BE2C (cell line): ENCODE measurements at regions not wholly inside any gene's neighbourhood (a gene's known extent, or its start where the extent isn't known, plus 50 kb on each side); places are given as distances from the start of the nearest gene placed in this dataset.

ENCODE experiments used
- DNase-seq: peaks from one replicate; pipeline ENCODE4 v3.0.0-alpha.2; 2020
- H3K27me3 ChIP-seq: fragments of 250-450 bp; sonication (Bioruptor Pico); 2 replicates; pipeline ENCODE4 v1.5.1; 2020; ENCODE audit warnings: mild to moderate bottlenecking
- H3K36me3 ChIP-seq: fragments of 250-450 bp; sonication (Bioruptor Pico); 2 replicates; pipeline ENCODE4 v1.5.1; 2020; ENCODE audit warnings: mild to moderate bottlenecking
- H3K4me1 ChIP-seq: fragments of 250-450 bp; sonication (Bioruptor Pico); 2 replicates; pipeline ENCODE4 v1.5.1; 2020
- H3K4me3 ChIP-seq: 2 replicates; pipeline ENCODE4 v1.5.1; 2011; ENCODE audit warnings: low read depth, low read length
- H3K9me3 ChIP-seq: fragments of 250-450 bp; sonication (Bioruptor Pico); 2 replicates; pipeline ENCODE4 v1.5.1; 2020
- TF ChIP-seq, protein P1 (sequence below): IDR thresholded peaks from 2 replicates; pipeline ENCODE4 v1.5.1; 2012; ENCODE audit warnings: mild to moderate bottlenecking, low read depth, low read length

DNA sequence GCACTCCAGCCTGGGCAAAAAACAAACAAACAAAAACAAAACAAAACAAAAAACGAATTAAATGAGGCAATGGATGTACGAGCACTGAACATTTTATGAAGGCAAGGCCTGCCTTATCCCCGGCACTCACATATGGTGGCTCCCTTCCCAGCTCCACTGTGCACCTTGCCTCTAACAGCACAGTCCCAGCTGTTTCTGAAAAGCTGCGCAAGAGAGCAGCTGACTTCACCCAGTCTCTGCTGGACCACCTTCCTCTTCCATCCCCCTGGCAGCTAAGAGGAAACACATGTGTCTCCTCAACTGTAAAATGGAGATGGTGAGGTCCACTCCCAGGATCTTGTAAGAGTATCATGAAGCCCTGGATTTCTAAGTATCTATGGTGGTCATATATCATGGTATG, 100.7 kb downstream of the KLF4 start:
- Histone ChIP-seq H3K36me3 (no peaks in the 10 kb centered on the region), H3K9me3 (no peaks in the 10 kb centered on the region), H3K27me3 (no peaks in the 10 kb centered on the region), H3K4me3 (no peak overlapping the region), H3K4me1 (no peaks in the 10 kb centered on the region)
- TF ChIP-seq, protein P1, sequence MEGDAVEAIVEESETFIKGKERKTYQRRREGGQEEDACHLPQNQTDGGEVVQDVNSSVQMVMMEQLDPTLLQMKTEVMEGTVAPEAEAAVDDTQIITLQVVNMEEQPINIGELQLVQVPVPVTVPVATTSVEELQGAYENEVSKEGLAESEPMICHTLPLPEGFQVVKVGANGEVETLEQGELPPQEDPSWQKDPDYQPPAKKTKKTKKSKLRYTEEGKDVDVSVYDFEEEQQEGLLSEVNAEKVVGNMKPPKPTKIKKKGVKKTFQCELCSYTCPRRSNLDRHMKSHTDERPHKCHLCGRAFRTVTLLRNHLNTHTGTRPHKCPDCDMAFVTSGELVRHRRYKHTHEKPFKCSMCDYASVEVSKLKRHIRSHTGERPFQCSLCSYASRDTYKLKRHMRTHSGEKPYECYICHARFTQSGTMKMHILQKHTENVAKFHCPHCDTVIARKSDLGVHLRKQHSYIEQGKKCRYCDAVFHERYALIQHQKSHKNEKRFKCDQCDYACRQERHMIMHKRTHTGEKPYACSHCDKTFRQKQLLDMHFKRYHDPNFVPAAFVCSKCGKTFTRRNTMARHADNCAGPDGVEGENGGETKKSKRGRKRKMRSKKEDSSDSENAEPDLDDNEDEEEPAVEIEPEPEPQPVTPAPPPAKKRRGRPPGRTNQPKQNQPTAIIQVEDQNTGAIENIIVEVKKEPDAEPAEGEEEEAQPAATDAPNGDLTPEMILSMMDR = no peak
- DNase-seq = no peak

DNA sequence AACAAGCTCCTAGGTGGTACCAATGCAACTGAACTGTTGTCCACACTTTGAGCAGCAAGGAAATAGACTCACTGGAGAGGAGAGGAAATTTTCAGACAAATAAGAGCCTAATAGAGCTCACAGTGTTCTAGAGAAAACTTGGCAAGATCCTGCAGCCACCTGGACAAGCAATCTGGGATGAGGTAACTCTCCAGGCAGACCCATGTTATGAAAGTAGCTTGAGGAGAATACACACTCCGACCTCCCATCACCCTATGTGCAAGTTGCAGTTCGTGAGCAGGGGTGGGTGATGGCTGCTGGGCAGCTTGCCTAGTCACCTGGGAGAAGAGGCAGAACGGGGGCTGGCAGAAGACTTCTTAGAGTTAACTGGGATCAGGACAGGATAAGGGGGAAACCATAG, 102.2 kb downstream of the KLF4 start:
- Histone ChIP-seq H3K27me3 (no peaks in the 10 kb centered on the region), H3K4me3 (no peak overlapping the region), H3K36me3 (no peaks in the 10 kb centered on the region), H3K4me1 (no peaks in the 10 kb centered on the region), H3K9me3 (no peaks in the 10 kb centered on the region)
- no peak for DNase-seq
- TF ChIP-seq, protein P1 = no peak

DNA sequence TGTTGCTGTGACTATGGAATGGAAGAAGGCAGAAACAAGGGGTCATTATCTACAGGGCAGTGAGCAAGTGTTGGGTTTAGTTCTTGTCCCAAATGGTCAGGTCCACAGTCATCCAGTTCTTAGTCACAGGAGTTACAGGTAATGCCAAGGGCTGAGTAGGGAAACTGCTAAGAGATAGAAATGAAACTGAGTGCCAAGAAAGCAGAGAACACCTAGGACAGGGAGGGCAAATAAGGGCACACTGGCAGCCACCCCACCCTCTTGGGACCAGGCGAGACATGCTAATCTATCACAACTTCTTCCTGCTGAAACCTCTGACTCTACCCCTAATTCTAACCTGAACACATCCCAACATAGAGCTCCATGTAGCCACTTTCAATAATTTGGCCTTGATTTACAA, 103.2 kb downstream of the KLF4 start:
- Histone ChIP-seq H3K27me3 (no peaks in the 10 kb centered on the region), H3K9me3 (no peaks in the 10 kb centered on the region), H3K4me1 (no peaks in the 10 kb centered on the region), H3K36me3 (no peaks in the 10 kb centered on the region), H3K4me3 (no peak overlapping the region)
- TF ChIP-seq, protein P1 = no peak
- DNase-seq = no peak
